LNCaP clone FGC (cell line): ENCODE measurements at regions not wholly inside any gene's neighbourhood (a gene's known extent, or its start where the extent isn't known, plus 50 kb on each side); places are given as distances from the start of the nearest gene placed in this dataset.

ENCODE experiments used
- DNase-seq: peaks from one replicate; pipeline ENCODE4 v3.0.0-alpha.2; 2011; ENCODE audit warnings: low read depth
- H3K4me3 ChIP-seq: 2 replicates; pipeline ENCODE4 v1.5.1; 2011; ENCODE audit warnings: mild to moderate bottlenecking, low read depth, low read length, control low read depth
- CTCF ChIP-seq: IDR thresholded peaks from 2 replicates; pipeline ENCODE4 v1.5.1; 2012; ENCODE audit warnings: mild to moderate bottlenecking; ENCODE audit not compliant: control insufficient read depth, insufficient read depth; ENCODE audit errors: extremely low read depth

- H3K4me3 ChIP-seq, result no peak overlapping the region
- no peak for DNase-seq
These were observed 278.1 kb upstream of the CHRNA7 start for GRCh38 chr15:31752065-31752762.

GRCh38 chr15:31752905-31753304, 277.4 kb upstream of the CHRNA7 start:
- no peak for TF ChIP-seq CTCF
- DNase-seq, result no peak
- H3K4me3 ChIP-seq, result no peak overlapping the region

More at GRCh38 chr15:31752065-31752762, 278.1 kb upstream of the CHRNA7 start:
- no peak for TF ChIP-seq CTCF

- no peak overlapping the region for H3K4me3 ChIP-seq
- TF ChIP-seq CTCF, result no peak
- DNase-seq, result peak; percentile 52
These were observed 272.2 kb upstream of the CHRNA7 start for GRCh38 chr15:31758126-31758525.

DNA sequence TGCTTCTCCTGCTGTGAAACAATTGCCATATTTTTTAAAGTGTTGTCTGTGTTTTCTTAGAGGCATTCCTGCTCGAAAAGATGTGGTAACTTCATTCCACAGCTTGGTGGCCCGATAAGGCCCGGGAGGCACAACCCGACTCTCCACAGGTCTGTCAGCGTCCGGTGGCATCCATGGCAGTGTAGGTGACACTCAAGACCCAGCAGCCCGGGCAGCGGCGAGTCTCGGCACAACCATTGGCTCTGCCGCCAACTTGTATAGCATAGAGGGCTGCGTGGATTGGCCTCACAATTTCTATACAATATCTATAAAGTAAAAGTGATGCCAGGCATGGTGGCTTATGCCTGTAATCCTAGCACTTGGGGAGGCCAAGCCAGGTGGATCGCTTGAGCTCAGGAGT, 262.3 kb upstream of the CHRNA7 start:
- TF ChIP-seq CTCF, result no peak
- no peak for DNase-seq
- no peak overlapping the region for H3K4me3 ChIP-seq

DNA sequence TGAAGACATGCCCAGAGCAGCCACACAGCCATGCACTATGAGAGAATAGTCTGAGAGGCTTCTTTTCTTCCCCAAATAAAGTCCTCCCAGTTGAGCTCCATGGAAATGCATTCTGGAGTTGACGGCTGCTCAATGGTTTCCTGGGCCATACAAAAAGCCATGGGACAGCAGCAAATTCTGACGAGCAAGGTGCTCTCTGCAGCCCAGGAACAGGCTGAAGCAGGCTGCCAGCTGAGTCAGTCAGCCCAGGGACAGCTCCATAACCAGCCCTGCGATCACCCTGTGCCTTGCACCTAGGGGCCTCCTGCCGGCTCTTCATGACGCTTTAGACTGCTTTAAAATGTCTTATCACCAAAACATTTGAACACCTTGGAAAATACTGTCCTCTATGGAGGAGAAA, 256.3 kb upstream of the CHRNA7 start:
- H3K4me3 ChIP-seq, result no peak overlapping the region
- DNase-seq, result no peak
- TF ChIP-seq CTCF, result no peak

DNA sequence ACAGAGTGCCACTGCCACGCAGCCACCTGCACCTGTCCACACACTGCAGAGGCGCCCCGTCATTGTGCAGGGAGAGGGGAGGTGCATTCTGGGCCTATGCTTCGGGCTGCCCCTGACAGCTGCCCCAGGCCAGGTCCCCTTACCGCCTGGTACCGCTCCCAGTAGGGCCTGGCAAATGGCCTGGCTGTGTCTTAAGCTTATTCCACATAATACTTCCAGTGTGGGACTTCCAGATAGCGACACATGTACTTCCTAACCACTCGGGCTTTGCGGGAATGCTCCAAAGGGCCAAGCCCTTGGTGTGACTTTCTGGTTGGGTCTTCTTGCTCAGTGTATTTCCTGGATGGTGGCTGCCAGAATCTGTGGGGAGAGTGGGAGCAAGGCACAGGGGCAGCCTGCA, 254.3 kb upstream of the CHRNA7 start:
- H3K4me3 ChIP-seq, result no peak overlapping the region
- no peak for DNase-seq
- TF ChIP-seq CTCF, result no peak

GRCh38 chr15:31781261-31781660, 249.1 kb upstream of the CHRNA7 start:
- no peak for TF ChIP-seq CTCF
- no peak overlapping the region for H3K4me3 ChIP-seq
- no peak for DNase-seq
